SK-MEL-5 (cell line): ENCODE measurements at regions not wholly inside any gene's neighbourhood (a gene's known extent, or its start where the extent isn't known, plus 50 kb on each side); places are given as distances from the start of the nearest gene placed in this dataset.

Source experiments
- DNase-seq: peaks from one replicate; pipeline ENCODE4 v3.0.0-alpha.2; 2016; ENCODE audit warnings: low read depth, low spot score
- in situ Hi-C: cut with HindIII; loops from 2 replicates; pipeline ENCODE4 v1.10.0; 2016; ENCODE audit warnings: low sequenced_read_pairs, high pct_unique_total_duplicates, low pct_unique_long_range_greater_than_20kb

- DNase-seq, result no peak
- in situ Hi-C loops, result no loop called here
These were observed 1863.4 kb downstream of the EFNA5 start for GRCh38 chr5:105807290-105807689.

- in situ Hi-C loops, result no loop called here
- no peak for DNase-seq
These were observed 1864.1 kb downstream of the EFNA5 start for GRCh38 chr5:105806596-105806995.

- in situ Hi-C loops, result no loop called here
- DNase-seq, result no peak
These were observed 1867.3 kb downstream of the EFNA5 start for GRCh38 chr5:105803431-105803830.

- no peak for DNase-seq
- in situ Hi-C loops, result no loop called here
These were observed 1876.2 kb downstream of the EFNA5 start for GRCh38 chr5:105794578-105794977.

- no peak for DNase-seq
- in situ Hi-C loops, result no loop called here
These were observed 1881.5 kb downstream of the EFNA5 start for GRCh38 chr5:105789246-105789645.

GRCh38 chr5:105783811-105784210 is 1886.9 kb downstream of the EFNA5 start:
- DNase-seq, result no peak
- in situ Hi-C loops, result no loop called here

GRCh38 chr5:105782501-105782900 is 1888.2 kb downstream of the EFNA5 start:
- DNase-seq, result no peak
- in situ Hi-C loops, result no loop called here

GRCh38 chr5:105773241-105773640 is 1897.5 kb downstream of the EFNA5 start:
- in situ Hi-C loops, result no loop called here
- no peak for DNase-seq

- DNase-seq, result peak; percentile 2
- in situ Hi-C loops, result no loop called here
These were observed 1903.5 kb downstream of the EFNA5 start for GRCh38 chr5:105767267-105767666.

GRCh38 chr5:105762728-105763127 is 1908.0 kb downstream of the EFNA5 start:
- in situ Hi-C loops, result no loop called here
- no peak for DNase-seq

- no peak for DNase-seq
- in situ Hi-C loops, result no loop called here
These were observed 1916.7 kb downstream of the EFNA5 start for GRCh38 chr5:105754056-105754455.

GRCh38 chr5:105752801-105753200 is 1917.9 kb downstream of the EFNA5 start:
- DNase-seq, result no peak
- in situ Hi-C loops, result no loop called here

- in situ Hi-C loops, result no loop called here
These were observed 1918.8 kb downstream of the EFNA5 start for GRCh38 chr5:105751908-105752307.

GRCh38 chr5:105745111-105745510 is 1925.6 kb downstream of the EFNA5 start:
- in situ Hi-C loops, result no loop called here
- no peak for DNase-seq

More at GRCh38 chr5:105751908-105752307, 1918.8 kb downstream of the EFNA5 start:
- DNase-seq, result no peak

- in situ Hi-C loops, result no loop called here
- DNase-seq, result no peak
These were observed 1930.5 kb downstream of the EFNA5 start for GRCh38 chr5:105740242-105740641.

- in situ Hi-C loops, result no loop called here
- DNase-seq, result no peak
These were observed 1931.0 kb downstream of the EFNA5 start for GRCh38 chr5:105739732-105740131.

GRCh38 chr5:105735704-105736103 is 1935.0 kb downstream of the EFNA5 start:
- in situ Hi-C loops, result no loop called here

GRCh38 chr5:105730982-105731381 is 1939.8 kb downstream of the EFNA5 start:
- no peak for DNase-seq
- in situ Hi-C loops, result no loop called here

More at GRCh38 chr5:105735704-105736103, 1935.0 kb downstream of the EFNA5 start:
- DNase-seq, result no peak

GRCh38 chr5:105726093-105726492 is 1944.6 kb downstream of the EFNA5 start:
- no peak for DNase-seq
- in situ Hi-C loops, result no loop called here

- DNase-seq, result no peak
- in situ Hi-C loops, result no loop called here
These were observed 1962.3 kb downstream of the EFNA5 start for GRCh38 chr5:105708442-105708841.
